ENCODE measurements at regions not wholly inside any gene's neighbourhood (a gene's known extent, or its start where the extent isn't known, plus 50 kb on each side); places are given as distances from the start of the nearest gene placed in this dataset.
"Not testable (repeated sequence)": the region's sequence is repeated elsewhere in the genome, so short reads cannot be mapped to it uniquely, and the experiment has no call there.

- DNase-seq: no peak
- Mint-ChIP-seq H3K4me1 (peaks cover 3% of the 10 kb centered on the region), H3K27ac (no peak overlapping the region), H3K36me3 (ENCODE audit: low read depth) (no peaks in the 10 kb centered on the region), H3K4me3 (no peak overlapping the region), H3K27me3 (peaks cover 69% of the 10 kb centered on the region)
- H3K9me3 ChIP-seq (ENCODE audit: control insufficient read depth, low read length, poor library complexity, severe bottlenecking): no peaks in the 10 kb centered on the region
- ATAC-seq: no peak
These were observed 127.0 kb downstream of the SEC23IP start for GRCh38 chr10:120019568-120019967.

DNA sequence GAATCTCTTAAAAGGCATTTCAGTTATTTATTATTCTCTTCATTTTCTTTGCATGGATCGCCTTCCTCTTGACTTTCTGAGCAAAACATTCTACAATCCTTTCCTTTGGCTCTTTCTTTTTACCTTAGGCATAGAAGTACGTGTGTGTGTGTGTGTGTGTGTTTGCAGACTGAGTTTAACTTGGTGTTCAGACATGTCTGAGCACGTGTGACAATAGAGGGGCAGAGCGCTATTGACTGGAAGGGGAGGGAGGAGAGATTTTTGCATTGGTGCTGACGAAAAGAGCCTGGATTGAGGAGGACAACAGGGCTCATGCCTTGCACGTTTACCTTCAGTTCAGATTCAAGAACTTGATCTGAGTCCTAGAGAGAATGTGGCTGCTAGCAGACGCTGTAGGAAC is 129.8 kb downstream of the SEC23IP start:
- ATAC-seq: no peak
- Mint-ChIP-seq H3K27ac (no peak overlapping the region), H3K4me1 (peaks cover 3% of the 10 kb centered on the region), H3K4me3 (no peak overlapping the region), H3K27me3 (peaks cover 68% of the 10 kb centered on the region), H3K36me3 (ENCODE audit: low read depth) (no peaks in the 10 kb centered on the region)
- H3K9me3 ChIP-seq (ENCODE audit: control insufficient read depth, low read length, poor library complexity, severe bottlenecking): no peaks in the 10 kb centered on the region
- DNase-seq: no peak

DNA sequence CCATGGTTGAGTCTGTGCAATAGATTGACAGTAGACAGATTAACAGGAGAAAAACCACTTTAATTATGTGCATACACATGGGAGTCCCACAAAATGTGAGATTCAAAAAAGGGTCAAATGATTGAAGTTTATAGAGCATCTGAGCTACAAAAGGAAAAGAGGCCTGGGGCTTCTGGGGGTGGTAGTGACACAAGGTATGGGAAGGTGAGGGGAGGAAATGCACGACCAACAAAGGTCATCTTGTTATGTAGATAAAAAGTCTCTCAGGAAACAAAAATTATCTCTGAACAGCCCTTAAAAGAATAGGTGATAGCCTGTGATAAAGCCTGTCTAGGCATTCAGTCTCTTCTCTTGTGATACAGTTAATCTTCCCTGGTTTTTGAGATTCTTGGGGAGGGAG is 141.7 kb downstream of the SEC23IP start:
- H3K36me3 Mint-ChIP-seq (ENCODE audit: low read depth): no peaks in the 10 kb centered on the region
- no peak for DNase-seq
- no peaks in the 10 kb centered on the region for H3K4me1 Mint-ChIP-seq
- H3K4me3 Mint-ChIP-seq: no peak overlapping the region
- H3K27ac Mint-ChIP-seq: no peak overlapping the region
- H3K27me3 Mint-ChIP-seq: peaks cover 51% of the 10 kb centered on the region
- no peaks in the 10 kb centered on the region for H3K9me3 ChIP-seq (ENCODE audit: control insufficient read depth, low read length, poor library complexity, severe bottlenecking)
- no peak for ATAC-seq

DNA sequence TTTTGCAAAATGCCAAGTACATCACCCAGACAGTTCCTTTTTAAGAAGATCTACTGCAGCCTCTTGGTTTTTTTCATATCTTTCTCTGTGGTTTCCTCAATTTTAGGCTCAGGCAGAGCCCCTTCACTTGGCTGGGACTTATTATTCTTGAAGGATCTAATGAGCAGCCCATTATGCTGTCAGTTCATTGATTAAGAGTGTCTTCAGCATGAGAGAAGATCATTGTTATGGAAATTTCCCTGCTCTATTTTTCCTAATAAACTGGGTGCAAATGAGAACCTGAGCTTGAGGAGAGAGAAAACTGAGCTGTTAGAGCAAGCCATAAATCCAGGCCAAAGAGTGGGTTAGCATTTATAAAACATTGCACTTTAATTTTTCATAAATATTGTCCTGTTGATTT is 146.5 kb downstream of the SEC23IP start:
- Mint-ChIP-seq H3K4me3 (no peak overlapping the region), H3K36me3 (ENCODE audit: low read depth) (no peaks in the 10 kb centered on the region), H3K27ac (no peak overlapping the region), H3K4me1 (no peaks in the 10 kb centered on the region), H3K27me3 (peaks cover 34% of the 10 kb centered on the region)
- DNase-seq (no peak), ATAC-seq (no peak)
- H3K9me3 ChIP-seq (ENCODE audit: control insufficient read depth, low read length, poor library complexity, severe bottlenecking): no peaks in the 10 kb centered on the region

GRCh38 chr10:120039826-120040225 is 147.3 kb downstream of the SEC23IP start:
- peaks cover 26% of the 10 kb centered on the region for H3K27me3 Mint-ChIP-seq
- no peak for DNase-seq
- H3K36me3 Mint-ChIP-seq (ENCODE audit: low read depth): no peaks in the 10 kb centered on the region
- H3K27ac Mint-ChIP-seq: no peak overlapping the region
- H3K4me1 Mint-ChIP-seq: no peaks in the 10 kb centered on the region
- ATAC-seq: no peak
- H3K4me3 Mint-ChIP-seq: no peak overlapping the region
- H3K9me3 ChIP-seq (ENCODE audit: control insufficient read depth, low read length, poor library complexity, severe bottlenecking): no peaks in the 10 kb centered on the region

GRCh38 chr10:120041807-120042559 is 149.5 kb downstream of the SEC23IP start:
- H3K9me3 ChIP-seq (ENCODE audit: control insufficient read depth, low read length, poor library complexity, severe bottlenecking): no peaks in the 10 kb centered on the region
- Mint-ChIP-seq H3K4me1 (no peaks in the 10 kb centered on the region), H3K27me3 (peaks cover 7% of the 10 kb centered on the region), H3K4me3 (no peak overlapping the region), H3K27ac (no peak overlapping the region), H3K36me3 (ENCODE audit: low read depth) (no peaks in the 10 kb centered on the region)
- ATAC-seq (no peak), DNase-seq (no peak)

- Mint-ChIP-seq H3K27me3 (peaks cover 4% of the 10 kb centered on the region), H3K36me3 (ENCODE audit: low read depth) (no peaks in the 10 kb centered on the region), H3K4me3 (no peak overlapping the region), H3K4me1 (no peaks in the 10 kb centered on the region), H3K27ac (no peak overlapping the region)
- H3K9me3 ChIP-seq (ENCODE audit: control insufficient read depth, low read length, poor library complexity, severe bottlenecking): no peaks in the 10 kb centered on the region
- no peak for DNase-seq
- ATAC-seq: no peak
These were observed 150.2 kb downstream of the SEC23IP start for GRCh38 chr10:120042705-120043104.

- H3K27me3 Mint-ChIP-seq: peaks cover 16% of the 10 kb centered on the region
- H3K27ac Mint-ChIP-seq: not testable (repeated sequence)
These were observed 154.8 kb downstream of the SEC23IP start for GRCh38 chr10:120047373-120047772.

GRCh38 chr10:120047926-120048325 is 155.4 kb downstream of the SEC23IP start:
- no peaks in the 10 kb centered on the region for H3K9me3 ChIP-seq (ENCODE audit: control insufficient read depth, low read length, poor library complexity, severe bottlenecking)
- no peak overlapping the region for H3K27ac Mint-ChIP-seq
- no peak overlapping the region for H3K4me3 Mint-ChIP-seq
- H3K27me3 Mint-ChIP-seq: peaks cover 18% of the 10 kb centered on the region
- no peaks in the 10 kb centered on the region for H3K4me1 Mint-ChIP-seq
- DNase-seq (no peak), ATAC-seq (no peak)
- peaks cover 2% of the 10 kb centered on the region for H3K36me3 Mint-ChIP-seq (ENCODE audit: low read depth)

More at GRCh38 chr10:120047373-120047772, 154.8 kb downstream of the SEC23IP start:
- not testable (repeated sequence) for H3K4me1 Mint-ChIP-seq; ATAC-seq; H3K9me3 ChIP-seq (ENCODE audit: control insufficient read depth, low read length, poor library complexity, severe bottlenecking); DNase-seq; H3K36me3 Mint-ChIP-seq (ENCODE audit: low read depth); H3K4me3 Mint-ChIP-seq

GRCh38 chr10:120048391-120048790 is 155.9 kb downstream of the SEC23IP start:
- Mint-ChIP-seq H3K4me1 (no peaks in the 10 kb centered on the region), H3K4me3 (no peak overlapping the region), H3K36me3 (ENCODE audit: low read depth) (peaks cover 2% of the 10 kb centered on the region), H3K27ac (no peak overlapping the region), H3K27me3 (peaks cover 23% of the 10 kb centered on the region)
- DNase-seq (no peak), ATAC-seq (no peak)
- no peaks in the 10 kb centered on the region for H3K9me3 ChIP-seq (ENCODE audit: control insufficient read depth, low read length, poor library complexity, severe bottlenecking)

DNA sequence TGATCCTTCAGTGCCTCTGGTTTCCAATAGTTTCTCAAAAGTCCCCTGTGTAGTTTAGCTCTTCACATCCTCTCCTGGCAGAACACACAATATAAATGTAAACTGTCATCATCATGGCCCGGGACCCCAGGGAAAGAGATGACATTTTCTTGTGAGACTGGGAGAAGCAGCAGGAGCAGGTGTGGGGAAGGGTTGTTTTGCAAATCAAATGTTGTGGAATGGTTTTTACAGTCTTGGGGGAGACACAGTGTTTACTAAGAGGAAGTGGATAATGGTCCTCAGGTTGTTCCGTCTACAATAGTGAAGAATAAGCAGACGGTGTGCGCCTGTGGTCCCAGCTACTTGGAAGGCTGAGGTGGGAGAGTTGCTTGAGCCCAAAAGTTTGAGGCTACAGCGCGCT is 159.1 kb downstream of the SEC23IP start:
- Mint-ChIP-seq H3K4me3 (no peak overlapping the region), H3K27me3 (peaks cover 39% of the 10 kb centered on the region), H3K36me3 (ENCODE audit: low read depth) (peaks cover 2% of the 10 kb centered on the region), H3K4me1 (no peaks in the 10 kb centered on the region), H3K27ac (no peak overlapping the region)
- no peak for DNase-seq
- no peak for ATAC-seq
- no peaks in the 10 kb centered on the region for H3K9me3 ChIP-seq (ENCODE audit: control insufficient read depth, low read length, poor library complexity, severe bottlenecking)

GRCh38 chr10:120052964-120053702 is 160.6 kb downstream of the SEC23IP start:
- Mint-ChIP-seq H3K36me3 (ENCODE audit: low read depth) (peaks cover 2% of the 10 kb centered on the region), H3K4me3 (no peak overlapping the region), H3K27ac (no peak overlapping the region), H3K4me1 (no peaks in the 10 kb centered on the region), H3K27me3 (peaks cover 41% of the 10 kb centered on the region)
- DNase-seq (no peak), ATAC-seq (no peak)
- no peaks in the 10 kb centered on the region for H3K9me3 ChIP-seq (ENCODE audit: control insufficient read depth, low read length, poor library complexity, severe bottlenecking)

- H3K9me3 ChIP-seq (ENCODE audit: control insufficient read depth, low read length, poor library complexity, severe bottlenecking); H3K4me1 Mint-ChIP-seq; H3K36me3 Mint-ChIP-seq (ENCODE audit: low read depth); DNase-seq; H3K27ac Mint-ChIP-seq; H3K4me3 Mint-ChIP-seq; ATAC-seq: not testable (repeated sequence)
- peaks cover 54% of the 10 kb centered on the region for H3K27me3 Mint-ChIP-seq
These were observed 167.3 kb downstream of the SEC23IP start for GRCh38 chr10:120059790-120060189.

DNA sequence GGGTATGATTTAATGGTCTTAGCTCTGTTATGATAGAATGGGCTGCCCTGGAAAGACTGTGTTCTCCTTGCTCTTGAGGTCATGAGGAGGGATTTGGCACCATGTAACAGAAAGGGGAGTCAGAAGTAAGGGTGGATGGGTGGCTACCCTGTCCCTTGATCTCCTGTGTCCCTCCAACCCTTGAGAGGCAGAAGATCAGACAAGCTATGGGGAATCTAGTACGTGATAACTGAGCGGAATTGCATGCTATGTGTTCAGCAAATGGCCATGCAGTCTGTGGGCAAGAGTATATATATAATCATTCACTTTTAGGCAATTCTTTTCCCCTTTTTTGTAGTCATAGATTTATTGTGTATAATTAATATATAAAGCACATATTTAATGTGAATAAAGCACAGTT is 174.9 kb downstream of the SEC23IP start:
- Mint-ChIP-seq H3K4me1 (no peaks in the 10 kb centered on the region), H3K27ac (no peak overlapping the region), H3K4me3 (no peak overlapping the region), H3K27me3 (peaks cover 54% of the 10 kb centered on the region), H3K36me3 (ENCODE audit: low read depth) (no peaks in the 10 kb centered on the region)
- DNase-seq (no peak), ATAC-seq (no peak)
- H3K9me3 ChIP-seq (ENCODE audit: control insufficient read depth, low read length, poor library complexity, severe bottlenecking): no peaks in the 10 kb centered on the region
